A673 (cell line): ENCODE measurements at regions not wholly inside any gene's neighbourhood (a gene's known extent, or its start where the extent isn't known, plus 50 kb on each side); places are given as distances from the start of the nearest gene placed in this dataset.

Source experiments
- EZH2 ChIP-seq: fragments of 200-600 bp; sonication (generic); IDR thresholded peaks from 2 replicates; pipeline ENCODE4 v1.6.1; 2017; ENCODE audit warnings: borderline replicate concordance, low read depth, mild to moderate bottlenecking, mixed read lengths, antibody characterized with exemption, low read length; ENCODE audit not compliant: poor library complexity, severe bottlenecking
- TF ChIP-seq, protein P1 (sequence below): fragments of 300-800, 200-600 bp; sonication (generic); conservative IDR thresholded peaks from 2 replicates; pipeline ENCODE4 v1.5.1; 2017; ENCODE audit warnings: low read depth, mild to moderate bottlenecking, antibody characterized with exemption, low read length, moderate library complexity, mixed read lengths

DNA sequence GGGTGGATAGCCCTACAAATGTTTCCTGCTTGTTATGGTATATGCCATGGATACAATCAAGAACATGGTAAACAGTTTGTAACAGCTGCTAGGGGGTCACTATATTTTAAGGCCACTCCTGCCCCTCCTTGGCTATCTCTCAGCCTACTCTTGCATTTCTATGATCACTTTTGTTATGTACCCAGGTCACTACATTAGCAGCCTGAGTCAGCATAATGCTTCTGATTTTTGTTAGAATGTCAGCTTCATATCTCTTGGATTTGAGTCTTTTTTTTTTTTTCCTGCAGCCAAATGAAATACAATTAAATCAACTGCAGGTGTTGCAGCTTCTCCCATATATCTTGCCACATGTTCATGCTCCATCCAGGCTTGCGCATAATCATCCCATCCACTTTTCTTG is 629.7 kb upstream of the GRAMD2B start:
- TF ChIP-seq, protein P1, sequence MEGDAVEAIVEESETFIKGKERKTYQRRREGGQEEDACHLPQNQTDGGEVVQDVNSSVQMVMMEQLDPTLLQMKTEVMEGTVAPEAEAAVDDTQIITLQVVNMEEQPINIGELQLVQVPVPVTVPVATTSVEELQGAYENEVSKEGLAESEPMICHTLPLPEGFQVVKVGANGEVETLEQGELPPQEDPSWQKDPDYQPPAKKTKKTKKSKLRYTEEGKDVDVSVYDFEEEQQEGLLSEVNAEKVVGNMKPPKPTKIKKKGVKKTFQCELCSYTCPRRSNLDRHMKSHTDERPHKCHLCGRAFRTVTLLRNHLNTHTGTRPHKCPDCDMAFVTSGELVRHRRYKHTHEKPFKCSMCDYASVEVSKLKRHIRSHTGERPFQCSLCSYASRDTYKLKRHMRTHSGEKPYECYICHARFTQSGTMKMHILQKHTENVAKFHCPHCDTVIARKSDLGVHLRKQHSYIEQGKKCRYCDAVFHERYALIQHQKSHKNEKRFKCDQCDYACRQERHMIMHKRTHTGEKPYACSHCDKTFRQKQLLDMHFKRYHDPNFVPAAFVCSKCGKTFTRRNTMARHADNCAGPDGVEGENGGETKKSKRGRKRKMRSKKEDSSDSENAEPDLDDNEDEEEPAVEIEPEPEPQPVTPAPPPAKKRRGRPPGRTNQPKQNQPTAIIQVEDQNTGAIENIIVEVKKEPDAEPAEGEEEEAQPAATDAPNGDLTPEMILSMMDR: no peak
- TF ChIP-seq EZH2: no peak
